Dedifferentiated amniotic fluid mesenchymal stem cell (primary cell): ENCODE measurements at regions not wholly inside any gene's neighbourhood (a gene's known extent, or its start where the extent isn't known, plus 50 kb on each side); places are given as distances from the start of the nearest gene placed in this dataset.
"Not testable (repeated sequence)": the region's sequence is repeated elsewhere in the genome, so short reads cannot be mapped to it uniquely, and the experiment has no call there.

Source experiments
- DNase-seq: peaks from one replicate; pipeline ENCODE4 v3.0.0-alpha.2; 2016; ENCODE audit errors: extremely low spot score

GRCh38 chr5:99315413-99316183, 386.8 kb upstream of the CHD1 start:
- DNase-seq: no peak

GRCh38 chr5:99314721-99315120, 385.9 kb upstream of the CHD1 start:
- no peak for DNase-seq

GRCh38 chr5:99308131-99308530, 379.3 kb upstream of the CHD1 start:
- no peak for DNase-seq

DNA sequence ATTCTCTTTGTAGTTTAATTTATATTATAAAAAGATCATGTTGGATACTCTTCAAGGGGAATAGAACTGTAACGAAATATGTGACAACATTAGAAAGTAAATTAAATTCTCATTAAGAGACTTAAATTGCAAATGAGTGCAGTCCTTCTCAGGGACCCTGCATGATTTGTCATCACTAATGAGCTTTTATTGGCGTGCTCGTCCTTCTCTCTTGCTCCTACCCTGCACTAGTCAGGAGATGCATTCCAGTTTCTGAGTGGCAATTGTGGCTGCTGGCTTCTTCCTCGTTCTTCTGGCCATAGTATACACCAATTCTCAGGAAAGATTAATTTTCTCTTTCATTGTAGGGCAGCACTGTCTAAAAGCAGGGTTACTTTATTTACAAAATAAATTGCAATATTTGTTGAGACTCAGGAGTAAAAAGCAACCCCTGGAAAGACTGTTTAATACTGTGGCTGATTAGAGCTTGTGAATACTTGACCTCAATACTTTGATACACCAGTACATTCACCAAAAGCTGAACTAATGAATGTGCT, 376.3 kb upstream of the CHD1 start:
- no peak for DNase-seq

- DNase-seq: no peak
Measured at GRCh38 chr5:99285606-99286005, 356.8 kb upstream of the CHD1 start.

DNA sequence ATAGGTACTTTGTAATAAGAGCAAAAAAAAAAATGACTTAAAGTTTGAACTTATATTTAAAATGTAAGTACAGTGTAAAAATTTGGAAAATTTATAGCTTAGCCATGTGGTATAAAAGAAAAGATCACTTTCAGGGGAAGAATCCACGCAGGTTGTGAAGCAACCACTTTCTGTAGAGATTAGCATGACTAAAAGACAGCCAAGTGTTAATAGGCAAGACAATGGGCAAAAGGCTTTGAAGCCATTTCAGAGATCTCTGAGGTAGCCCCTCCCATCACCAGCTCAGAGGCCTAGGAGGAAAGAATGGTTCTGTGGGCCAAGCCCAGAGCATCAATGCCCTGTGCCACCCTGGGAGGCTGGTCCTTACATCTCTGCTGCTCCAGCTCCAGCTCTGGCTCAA, 346.3 kb upstream of the CHD1 start:
- DNase-seq: no peak

DNA sequence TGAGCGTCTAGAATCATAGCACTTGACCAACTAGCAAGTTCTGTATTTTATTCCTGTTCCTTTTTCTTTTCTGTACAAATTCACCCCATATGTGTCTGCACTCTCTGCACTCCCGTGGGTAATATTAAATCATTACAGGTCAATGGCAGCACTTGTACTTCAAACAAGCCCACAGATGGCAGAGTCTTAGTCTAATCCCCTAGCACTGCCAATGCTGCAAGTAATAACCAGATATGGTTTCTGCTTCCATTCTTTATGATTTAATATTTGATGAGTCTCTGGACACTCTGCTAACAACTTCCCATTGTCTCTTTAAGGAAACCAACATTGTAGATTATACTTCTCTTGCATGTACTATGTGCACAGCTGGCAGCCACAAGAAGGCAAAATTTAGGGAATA, 343.8 kb upstream of the CHD1 start:
- no peak for DNase-seq

DNA sequence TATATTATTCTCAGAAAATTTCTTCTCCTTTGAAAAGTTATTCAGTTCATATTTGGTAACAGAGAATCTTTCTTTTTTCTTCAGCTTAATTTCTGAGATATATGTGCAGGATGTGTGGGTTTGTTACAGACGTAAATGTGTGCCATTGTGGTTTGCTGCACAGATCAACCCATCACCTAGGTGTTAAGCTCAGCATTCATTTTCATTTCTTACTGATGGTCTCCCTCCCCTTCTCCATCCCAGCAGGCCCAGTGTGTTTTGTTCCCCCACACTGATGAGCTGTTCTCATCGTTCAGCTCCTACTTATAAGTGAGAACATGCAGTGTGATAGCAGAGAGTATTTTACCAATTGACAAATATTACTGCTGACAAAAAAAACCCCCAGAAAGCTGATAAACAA, 330.0 kb upstream of the CHD1 start:
- no peak for DNase-seq

- DNase-seq: no peak
Measured at GRCh38 chr5:99248066-99248465, 319.3 kb upstream of the CHD1 start.

DNA sequence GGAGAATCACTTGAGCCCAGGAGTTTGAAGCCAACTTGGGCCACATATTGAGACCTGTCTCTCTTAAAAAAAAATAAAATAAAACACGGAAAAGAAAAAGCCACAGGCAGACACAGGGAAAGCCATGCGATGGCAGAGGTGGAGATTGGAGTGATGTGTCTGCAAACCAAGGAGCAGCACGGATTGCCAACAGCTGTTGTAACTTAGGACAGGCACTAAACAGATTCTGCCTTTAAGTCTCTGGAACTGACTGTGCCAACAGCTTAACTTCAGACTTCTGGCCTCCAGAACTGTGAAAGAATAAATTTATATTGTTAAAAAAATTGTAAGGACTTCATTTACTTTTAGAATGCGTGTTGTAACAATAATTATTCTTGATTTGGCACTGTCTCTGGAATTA, 318.5 kb upstream of the CHD1 start:
- no peak for DNase-seq

DNA sequence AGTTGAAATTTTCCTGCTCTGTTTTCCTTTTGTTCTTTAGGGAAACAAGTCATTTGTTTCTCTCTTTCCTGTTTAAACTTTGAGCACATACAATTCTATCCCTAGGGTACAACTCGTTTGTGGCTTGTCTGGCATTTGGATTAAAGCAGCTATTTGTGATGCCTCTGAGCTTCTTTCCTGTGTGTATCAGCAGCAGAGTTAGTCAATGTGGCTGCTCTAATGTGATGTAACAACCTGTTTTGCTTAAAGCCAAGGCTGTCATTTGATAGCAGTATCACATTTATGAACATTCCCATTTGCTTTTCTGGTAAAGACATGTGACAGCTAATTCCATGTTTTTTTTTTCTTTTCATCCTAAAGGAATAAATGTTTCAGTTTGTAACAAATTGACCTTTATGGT, 314.3 kb upstream of the CHD1 start:
- no peak for DNase-seq

GRCh38 chr5:99239826-99240360, 311.1 kb upstream of the CHD1 start:
- DNase-seq: no peak

DNA sequence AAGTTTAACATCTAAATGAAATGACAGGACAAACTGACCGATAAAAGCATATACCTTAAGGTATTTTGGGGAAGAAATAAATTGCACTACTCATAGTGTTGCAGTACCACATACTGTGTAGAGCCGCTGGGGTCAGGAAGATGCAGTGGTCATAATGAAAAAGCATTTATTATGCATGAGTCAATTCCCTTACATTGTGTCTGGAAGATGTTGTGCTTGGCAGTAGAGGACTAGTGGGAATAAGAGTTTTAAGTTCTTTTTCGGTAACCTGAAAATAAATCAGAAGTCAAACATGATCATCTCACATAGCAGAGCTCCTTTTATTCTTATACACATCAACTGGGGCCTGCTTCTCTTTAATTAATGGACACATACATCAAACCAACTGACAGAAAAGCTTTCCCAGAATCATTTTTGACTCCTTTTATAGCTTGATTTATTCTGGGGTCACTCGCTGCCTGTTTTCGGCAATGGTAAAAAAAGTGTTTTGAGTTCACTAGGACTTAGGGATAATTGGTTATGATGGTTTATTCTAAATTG, 262.5 kb upstream of the CHD1 start:
- no peak for DNase-seq

- no peak for DNase-seq
Measured at GRCh38 chr5:99187611-99188010, 258.8 kb upstream of the CHD1 start.

DNA sequence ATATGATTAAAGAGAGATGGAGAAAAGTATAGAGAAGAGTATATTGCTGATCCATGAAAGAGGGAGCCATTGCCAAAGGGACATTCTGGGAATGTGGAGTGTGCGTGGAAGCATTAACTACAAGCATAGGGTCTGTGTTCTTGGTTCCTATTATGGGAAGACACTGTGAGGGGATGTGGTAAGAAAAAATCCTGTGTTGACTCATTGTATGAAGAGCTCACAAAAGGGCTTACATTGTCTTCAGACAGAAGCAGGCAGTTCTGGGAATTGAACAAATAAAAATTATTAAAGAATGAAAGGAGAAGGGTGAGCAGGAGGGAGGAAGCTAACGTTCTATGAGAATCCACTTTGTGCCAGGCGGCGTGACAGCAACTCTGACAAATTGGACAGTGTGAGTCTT, 250.4 kb upstream of the CHD1 start:
- no peak for DNase-seq

- DNase-seq: no peak
Measured at GRCh38 chr5:99177796-99178195, 249.0 kb upstream of the CHD1 start.

GRCh38 chr5:99176186-99176585, 247.4 kb upstream of the CHD1 start:
- DNase-seq: no peak

DNA sequence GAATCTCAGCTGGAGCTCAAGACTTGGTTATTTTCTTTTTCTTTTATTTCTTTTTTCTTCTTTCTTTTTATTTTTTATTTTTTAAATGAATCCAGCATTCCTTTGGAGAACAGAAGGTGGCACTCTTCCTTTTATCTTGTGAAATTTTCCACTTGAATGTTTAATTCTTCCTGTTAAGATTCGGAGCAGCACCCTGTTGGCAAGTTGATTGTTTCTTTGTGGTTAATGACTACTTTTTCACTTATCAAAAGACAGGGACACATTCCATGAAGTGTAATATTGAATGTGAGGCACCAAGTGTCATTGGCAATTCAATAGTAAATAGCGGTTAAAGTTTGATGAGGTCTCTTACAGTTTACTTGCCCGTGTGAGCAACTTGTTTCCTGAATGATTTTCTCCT, 240.5 kb upstream of the CHD1 start:
- no peak for DNase-seq

GRCh38 chr5:99161538-99161937, 232.7 kb upstream of the CHD1 start:
- not testable (repeated sequence) for DNase-seq

DNA sequence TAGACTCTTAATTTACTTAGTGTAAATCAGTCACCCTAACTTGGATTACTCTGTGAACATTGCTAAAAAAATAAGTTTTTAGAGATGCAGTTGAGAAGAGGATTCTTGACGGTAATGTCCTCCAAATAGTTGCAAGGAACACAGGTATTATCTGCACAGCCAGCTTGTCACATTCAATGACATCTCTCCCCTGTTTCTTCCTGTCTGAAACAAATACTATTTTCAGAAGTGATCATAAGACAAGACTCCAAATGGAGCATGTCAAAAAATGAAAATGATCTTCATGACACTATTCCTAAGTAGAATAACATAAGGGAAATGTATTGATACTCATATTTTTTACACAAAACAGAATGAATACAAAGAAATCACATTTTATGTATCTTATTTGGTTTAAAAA, 227.9 kb upstream of the CHD1 start:
- DNase-seq: no peak

- not testable (repeated sequence) for DNase-seq
Measured at GRCh38 chr5:99143283-99143795, 214.5 kb upstream of the CHD1 start.

GRCh38 chr5:99141534-99142128, 212.8 kb upstream of the CHD1 start:
- no peak for DNase-seq

DNA sequence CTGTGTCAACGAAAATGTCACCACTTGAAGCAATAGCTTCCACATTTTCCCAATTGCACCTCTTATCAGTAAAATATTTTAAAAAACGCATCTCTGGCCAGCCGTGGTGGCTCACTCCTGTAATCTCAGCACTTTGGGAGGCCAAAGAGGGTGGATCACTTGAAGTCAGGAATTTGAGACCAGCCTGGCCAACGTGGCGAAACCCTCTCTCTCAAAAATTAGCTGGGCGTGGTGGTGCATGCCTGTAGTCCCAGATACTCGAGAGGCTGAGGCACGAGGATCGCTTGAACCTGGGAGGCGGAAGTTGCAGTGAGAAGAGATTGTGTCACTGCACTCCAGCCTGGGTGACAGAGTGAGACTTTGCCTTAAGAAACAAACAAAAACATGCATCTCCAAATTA, 210.1 kb upstream of the CHD1 start:
- no peak for DNase-seq
